Astrocyte (in vitro differentiated cells and primary cell): ENCODE measurements at regions not wholly inside any gene's neighbourhood (a gene's known extent, or its start where the extent isn't known, plus 50 kb on each side); places are given as distances from the start of the nearest gene placed in this dataset.

ENCODE experiments used
- DNase-seq: peaks from one replicate; pipeline ENCODE4 v3.0.0-alpha.2; 2010; ENCODE audit warnings: low read depth
- FAIRE-seq: peaks from 2 replicates; lab custom pipeline; 2011; peaks lifted over from hg19 to GRCh38; lab: Jason Lieb, UNC
- H2AFZ ChIP-seq: 2 replicates; pipeline ENCODE4 v1.6.0; 2012; ENCODE audit warnings: low read depth, low read length, inconsistent platforms
- H3K27ac ChIP-seq: 2 replicates; pipeline ENCODE4 v1.5.1; 2011; ENCODE audit warnings: low read depth, low read length, inconsistent platforms
- H3K27me3 ChIP-seq: 2 replicates; pipeline ENCODE4 v1.6.0; 2011; ENCODE audit warnings: low read length, inconsistent platforms; ENCODE audit not compliant: insufficient read depth
- H3K36me3 ChIP-seq: 2 replicates; pipeline ENCODE4 v1.5.1; 2011; ENCODE audit warnings: low read length, inconsistent platforms; ENCODE audit not compliant: insufficient read depth
- H3K4me1 ChIP-seq: 2 replicates; pipeline ENCODE4 v1.5.1; 2011; ENCODE audit warnings: low read length, inconsistent platforms; ENCODE audit not compliant: insufficient read depth
- H3K4me2 ChIP-seq: 2 replicates; pipeline ENCODE4 v1.6.0; 2012; ENCODE audit warnings: low read length, inconsistent platforms
- H3K4me3 ChIP-seq: 2 replicates; pipeline ENCODE4 v1.5.1; 2011; ENCODE audit warnings: low read depth, mild to moderate bottlenecking, low read length, inconsistent platforms; ENCODE audit not compliant: insufficient read depth
- H3K79me2 ChIP-seq: 2 replicates; pipeline ENCODE4 v1.6.0; 2012; ENCODE audit warnings: mild to moderate bottlenecking, low read length, inconsistent platforms; ENCODE audit not compliant: insufficient read depth
- H3K9ac ChIP-seq: 2 replicates; pipeline ENCODE4 v1.6.0; 2012; ENCODE audit warnings: mild to moderate bottlenecking, low read length, inconsistent platforms
- H3K9me3 ChIP-seq: 2 replicates; pipeline ENCODE4 v1.5.1; 2012; ENCODE audit warnings: low read depth, mild to moderate bottlenecking, low read length, inconsistent platforms; ENCODE audit not compliant: insufficient read depth
- H4K20me1 ChIP-seq: 2 replicates; pipeline ENCODE4 v1.6.0; 2012; ENCODE audit warnings: low read length, inconsistent platforms; ENCODE audit not compliant: insufficient read depth
- H3K27ac Mint-ChIP-seq: one replicate; pipeline ENCODE4 v1.8.0; 2021; ENCODE audit warnings: mild to moderate bottlenecking, mixed read lengths; ENCODE audit not compliant: unreplicated experiment
- H3K27me3 Mint-ChIP-seq: one replicate; pipeline ENCODE4 v1.8.0; 2021; ENCODE audit warnings: low read depth, mixed read lengths; ENCODE audit not compliant: unreplicated experiment
- H3K36me3 Mint-ChIP-seq: one replicate; pipeline ENCODE4 v1.8.0; 2021; ENCODE audit warnings: low read depth, mixed read lengths; ENCODE audit not compliant: unreplicated experiment
- H3K4me1 Mint-ChIP-seq: one replicate; pipeline ENCODE4 v1.8.0; 2021; ENCODE audit warnings: low read depth, mixed read lengths; ENCODE audit not compliant: unreplicated experiment
- H3K4me3 Mint-ChIP-seq: one replicate; pipeline ENCODE4 v1.8.0; 2021; ENCODE audit warnings: mild to moderate bottlenecking, moderate library complexity, mixed read lengths; ENCODE audit not compliant: unreplicated experiment
- H3K9me3 Mint-ChIP-seq: one replicate; pipeline ENCODE4 v1.8.0; 2021; ENCODE audit warnings: mild to moderate bottlenecking, mixed read lengths; ENCODE audit not compliant: unreplicated experiment
- EZH2 ChIP-seq: IDR thresholded peaks from 2 replicates; pipeline ENCODE4 v1.6.1; 2012; ENCODE audit warnings: mild to moderate bottlenecking, low read length, inconsistent platforms; ENCODE audit not compliant: insufficient read depth
- TF ChIP-seq, protein P1 (sequence below): IDR thresholded peaks from 2 replicates; pipeline ENCODE4 v1.5.1; 2011; ENCODE audit warnings: low read depth, mild to moderate bottlenecking, inconsistent platforms, low read length, moderate library complexity; ENCODE audit not compliant: insufficient read depth

DNA sequence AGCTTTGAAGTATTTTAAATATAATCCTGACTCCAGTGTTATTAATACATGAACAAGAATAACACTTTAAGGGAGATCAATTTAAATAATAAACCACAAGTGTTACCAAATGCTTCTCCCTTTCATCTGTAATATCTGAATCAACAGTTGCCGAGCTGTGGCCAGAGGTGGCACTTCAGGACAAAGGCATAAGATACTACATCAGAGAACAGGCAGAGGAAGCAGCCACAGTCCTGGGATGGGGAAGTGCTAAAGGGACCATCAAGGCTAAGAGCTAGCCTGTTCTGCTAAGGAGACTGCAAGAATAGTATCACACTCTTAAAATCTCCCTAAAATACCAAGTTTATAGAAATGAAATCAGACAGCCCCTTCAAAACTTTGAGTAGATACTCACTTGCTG is 378.2 kb upstream of the PRKCQ start:
- Mint-ChIP-seq H3K27me3 (peaks cover 8% of the 10 kb centered on the region), H3K4me1 (no peaks in the 10 kb centered on the region), H3K4me3 (no peak overlapping the region), H3K9me3 (no peaks in the 10 kb centered on the region), H3K36me3 (peaks cover 3% of the 10 kb centered on the region), H3K27ac (no peak overlapping the region)
- no peaks in the 10 kb centered on the region for H3K9me3 ChIP-seq
- H4K20me1 ChIP-seq: no peaks in the 10 kb centered on the region
- no peak for DNase-seq
- H3K4me2 ChIP-seq: no peak overlapping the region
- no peak for FAIRE-seq
- no peak overlapping the region for H3K27ac ChIP-seq
- no peak overlapping the region for H2AFZ ChIP-seq
- H3K36me3 ChIP-seq: no peaks in the 10 kb centered on the region
- no peak for TF ChIP-seq EZH2
- TF ChIP-seq, protein P1, sequence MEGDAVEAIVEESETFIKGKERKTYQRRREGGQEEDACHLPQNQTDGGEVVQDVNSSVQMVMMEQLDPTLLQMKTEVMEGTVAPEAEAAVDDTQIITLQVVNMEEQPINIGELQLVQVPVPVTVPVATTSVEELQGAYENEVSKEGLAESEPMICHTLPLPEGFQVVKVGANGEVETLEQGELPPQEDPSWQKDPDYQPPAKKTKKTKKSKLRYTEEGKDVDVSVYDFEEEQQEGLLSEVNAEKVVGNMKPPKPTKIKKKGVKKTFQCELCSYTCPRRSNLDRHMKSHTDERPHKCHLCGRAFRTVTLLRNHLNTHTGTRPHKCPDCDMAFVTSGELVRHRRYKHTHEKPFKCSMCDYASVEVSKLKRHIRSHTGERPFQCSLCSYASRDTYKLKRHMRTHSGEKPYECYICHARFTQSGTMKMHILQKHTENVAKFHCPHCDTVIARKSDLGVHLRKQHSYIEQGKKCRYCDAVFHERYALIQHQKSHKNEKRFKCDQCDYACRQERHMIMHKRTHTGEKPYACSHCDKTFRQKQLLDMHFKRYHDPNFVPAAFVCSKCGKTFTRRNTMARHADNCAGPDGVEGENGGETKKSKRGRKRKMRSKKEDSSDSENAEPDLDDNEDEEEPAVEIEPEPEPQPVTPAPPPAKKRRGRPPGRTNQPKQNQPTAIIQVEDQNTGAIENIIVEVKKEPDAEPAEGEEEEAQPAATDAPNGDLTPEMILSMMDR: no peak
- H3K27me3 ChIP-seq: no peaks in the 10 kb centered on the region
- no peak overlapping the region for H3K9ac ChIP-seq
- H3K79me2 ChIP-seq: no peaks in the 10 kb centered on the region
- H3K4me1 ChIP-seq: no peaks in the 10 kb centered on the region
- H3K4me3 ChIP-seq: no peak overlapping the region

DNA sequence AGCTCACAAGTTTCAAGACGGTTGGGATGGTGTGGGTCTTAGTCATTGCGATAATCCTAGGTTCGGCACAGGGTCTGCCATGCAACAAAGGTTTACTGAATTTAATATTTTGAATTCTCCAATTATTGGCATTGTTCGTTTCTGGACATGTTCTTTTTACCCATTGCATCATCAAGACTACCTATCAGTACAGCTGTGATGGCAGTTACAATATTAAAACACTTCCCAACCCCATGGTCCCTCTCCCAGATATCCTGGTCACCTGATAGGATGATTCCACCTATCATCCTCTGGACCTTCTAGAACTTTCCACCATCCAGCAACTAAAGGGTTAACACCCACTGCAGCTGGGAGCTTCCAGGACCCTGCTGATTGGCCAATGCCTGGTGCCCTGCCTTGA is 377.8 kb upstream of the PRKCQ start:
- Mint-ChIP-seq H3K27me3 (peaks cover 8% of the 10 kb centered on the region), H3K27ac (no peak overlapping the region), H3K36me3 (peaks cover 3% of the 10 kb centered on the region), H3K9me3 (no peaks in the 10 kb centered on the region), H3K4me1 (no peaks in the 10 kb centered on the region), H3K4me3 (no peak overlapping the region)
- no peaks in the 10 kb centered on the region for H3K36me3 ChIP-seq
- H4K20me1 ChIP-seq: no peaks in the 10 kb centered on the region
- FAIRE-seq: no peak
- no peak overlapping the region for H3K27ac ChIP-seq
- H3K9me3 ChIP-seq: no peaks in the 10 kb centered on the region
- H3K4me3 ChIP-seq: no peak overlapping the region
- H3K79me2 ChIP-seq: no peaks in the 10 kb centered on the region
- H3K4me2 ChIP-seq: no peak overlapping the region
- no peak overlapping the region for H2AFZ ChIP-seq
- no peak for DNase-seq
- no peak overlapping the region for H3K9ac ChIP-seq
- no peaks in the 10 kb centered on the region for H3K4me1 ChIP-seq
- no peaks in the 10 kb centered on the region for H3K27me3 ChIP-seq
- TF ChIP-seq EZH2: no peak
- TF ChIP-seq, protein P1: no peak

DNA sequence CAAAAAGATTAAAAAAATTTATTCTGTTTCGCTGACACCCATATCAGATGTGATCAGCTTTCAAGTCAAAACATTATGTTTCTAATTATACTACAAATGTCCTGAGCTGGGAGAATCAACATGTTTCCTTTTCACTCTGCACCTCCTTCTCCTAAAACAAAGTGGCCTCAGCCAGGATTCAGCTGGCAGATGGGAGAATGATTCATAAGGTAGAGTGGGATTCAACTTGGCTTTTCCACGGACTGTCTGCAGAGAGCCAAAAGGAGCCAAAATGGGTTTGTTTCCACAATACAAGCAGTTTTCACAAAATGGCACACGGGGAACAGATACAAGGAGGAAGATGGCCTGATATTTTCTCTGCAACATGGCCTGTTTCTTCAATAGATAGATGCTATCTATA is 376.5 kb upstream of the PRKCQ start:
- H2AFZ ChIP-seq: no peak overlapping the region
- Mint-ChIP-seq H3K4me3 (no peak overlapping the region), H3K4me1 (no peaks in the 10 kb centered on the region), H3K27me3 (peaks cover 6% of the 10 kb centered on the region), H3K27ac (no peak overlapping the region), H3K9me3 (no peaks in the 10 kb centered on the region), H3K36me3 (peaks cover 3% of the 10 kb centered on the region)
- FAIRE-seq: no peak
- no peaks in the 10 kb centered on the region for H3K79me2 ChIP-seq
- TF ChIP-seq, protein P1: no peak
- no peak for TF ChIP-seq EZH2
- H3K27me3 ChIP-seq: no peaks in the 10 kb centered on the region
- H3K9me3 ChIP-seq: no peaks in the 10 kb centered on the region
- H4K20me1 ChIP-seq: no peaks in the 10 kb centered on the region
- no peak for DNase-seq
- no peaks in the 10 kb centered on the region for H3K36me3 ChIP-seq
- no peaks in the 10 kb centered on the region for H3K4me1 ChIP-seq
- H3K27ac ChIP-seq: no peak overlapping the region
- H3K4me2 ChIP-seq: no peak overlapping the region
- no peak overlapping the region for H3K9ac ChIP-seq
- H3K4me3 ChIP-seq: no peak overlapping the region
